ENCODE measurements at regions not wholly inside any gene's neighbourhood (a gene's known extent, or its start where the extent isn't known, plus 50 kb on each side); places are given as distances from the start of the nearest gene placed in this dataset.

DNA sequence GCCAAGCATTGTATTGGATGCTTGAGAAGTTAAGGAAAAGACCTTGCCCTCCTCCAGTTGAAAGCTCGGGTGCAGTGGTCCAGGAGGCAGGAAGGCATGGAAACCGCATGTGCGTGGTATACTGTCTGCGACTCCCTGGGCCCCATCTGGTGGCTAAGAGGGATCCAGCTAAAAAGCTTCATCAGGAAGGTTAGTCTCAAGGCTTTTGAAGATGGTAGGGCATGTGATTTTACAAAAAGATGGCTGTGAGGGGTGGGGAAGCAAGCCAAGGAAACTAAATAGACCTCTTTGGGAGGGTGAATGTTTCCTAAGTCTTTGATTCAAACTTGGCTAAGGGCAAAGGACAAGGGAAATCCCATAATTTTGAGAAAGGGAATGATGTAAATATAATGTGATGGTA, 109.1 kb upstream of the TIAM2 start:
- TF ChIP-seq, protein P1, sequence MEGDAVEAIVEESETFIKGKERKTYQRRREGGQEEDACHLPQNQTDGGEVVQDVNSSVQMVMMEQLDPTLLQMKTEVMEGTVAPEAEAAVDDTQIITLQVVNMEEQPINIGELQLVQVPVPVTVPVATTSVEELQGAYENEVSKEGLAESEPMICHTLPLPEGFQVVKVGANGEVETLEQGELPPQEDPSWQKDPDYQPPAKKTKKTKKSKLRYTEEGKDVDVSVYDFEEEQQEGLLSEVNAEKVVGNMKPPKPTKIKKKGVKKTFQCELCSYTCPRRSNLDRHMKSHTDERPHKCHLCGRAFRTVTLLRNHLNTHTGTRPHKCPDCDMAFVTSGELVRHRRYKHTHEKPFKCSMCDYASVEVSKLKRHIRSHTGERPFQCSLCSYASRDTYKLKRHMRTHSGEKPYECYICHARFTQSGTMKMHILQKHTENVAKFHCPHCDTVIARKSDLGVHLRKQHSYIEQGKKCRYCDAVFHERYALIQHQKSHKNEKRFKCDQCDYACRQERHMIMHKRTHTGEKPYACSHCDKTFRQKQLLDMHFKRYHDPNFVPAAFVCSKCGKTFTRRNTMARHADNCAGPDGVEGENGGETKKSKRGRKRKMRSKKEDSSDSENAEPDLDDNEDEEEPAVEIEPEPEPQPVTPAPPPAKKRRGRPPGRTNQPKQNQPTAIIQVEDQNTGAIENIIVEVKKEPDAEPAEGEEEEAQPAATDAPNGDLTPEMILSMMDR (IDR thresholded peaks at IDR 0.05) = no peak
- no peak for TF ChIP-seq POLR2A (IDR thresholded peaks at IDR 0.05)

Measured in uterus (tissue), 2 donors.